Loucy (cell line): ENCODE measurements at regions not wholly inside any gene's neighbourhood (a gene's known extent, or its start where the extent isn't known, plus 50 kb on each side); places are given as distances from the start of the nearest gene placed in this dataset.

Source experiments
- CTCF ChIP-seq: fragments of 200-600 bp; sonication (generic); conservative IDR thresholded peaks from 2 replicates; pipeline ENCODE4 v1.5.1; 2014; ENCODE audit warnings: mild to moderate bottlenecking, antibody characterized with exemption, low read length
- EZH2phosphoT487 ChIP-seq: fragments of 200-600 bp; IDR thresholded peaks from 2 replicates; pipeline ENCODE4 v1.6.1; 2018; ENCODE audit warnings: antibody characterized with exemption, mild to moderate bottlenecking, moderate library complexity, borderline replicate concordance

- no peak for TF ChIP-seq CTCF
- no peak for TF ChIP-seq EZH2phosphoT487
Measured at GRCh38 chr4:171288816-171289432, 524.3 kb upstream of the GALNTL6 start.
